ENCODE measurements at regions not wholly inside any gene's neighbourhood (a gene's known extent, or its start where the extent isn't known, plus 50 kb on each side); places are given as distances from the start of the nearest gene placed in this dataset.

- H3K27ac ChIP-seq (ENCODE audit: low read depth in 1 of 3, low read length in 2 of 3): no peak overlapping the region
- H3K36me3 ChIP-seq (ENCODE audit: control insufficient read depth in 3 of 3, insufficient read depth in 2 of 3, low read depth in 1 of 3, low read length in 3 of 3): no peaks in the 10 kb centered on the region
- no peak overlapping the region for H3K4me3 ChIP-seq (ENCODE audit: low read depth in 1 of 3, low read length in 3 of 3)
- FAIRE-seq (no peak), DNase-seq (no peak)
- H3K4me1 ChIP-seq (ENCODE audit: control insufficient read depth in 3 of 3, insufficient read depth in 2 of 3, low read depth in 1 of 3, low read length in 2 of 3): no peaks in the 10 kb centered on the region
- no peaks in the 10 kb centered on the region for H3K9me3 ChIP-seq (ENCODE audit: control insufficient read depth in 2 of 2, insufficient read depth in 1 of 2, low read depth in 1 of 2, low read length in 1 of 2)
- WGBS, 3 donors: 85 to 98% (median 92%) methylated on average over 1 of the region's 1 CpG
- H3K27me3 ChIP-seq (ENCODE audit: control insufficient read depth in 3 of 3, insufficient read depth in 3 of 3, low read length in 3 of 3): peaks cover 0 to 2% (median 0%) of the 10 kb centered on the region in 3 donors
Measured at GRCh38 chr3:24751020-24751419, 256.4 kb upstream of the THRB start.

DNA sequence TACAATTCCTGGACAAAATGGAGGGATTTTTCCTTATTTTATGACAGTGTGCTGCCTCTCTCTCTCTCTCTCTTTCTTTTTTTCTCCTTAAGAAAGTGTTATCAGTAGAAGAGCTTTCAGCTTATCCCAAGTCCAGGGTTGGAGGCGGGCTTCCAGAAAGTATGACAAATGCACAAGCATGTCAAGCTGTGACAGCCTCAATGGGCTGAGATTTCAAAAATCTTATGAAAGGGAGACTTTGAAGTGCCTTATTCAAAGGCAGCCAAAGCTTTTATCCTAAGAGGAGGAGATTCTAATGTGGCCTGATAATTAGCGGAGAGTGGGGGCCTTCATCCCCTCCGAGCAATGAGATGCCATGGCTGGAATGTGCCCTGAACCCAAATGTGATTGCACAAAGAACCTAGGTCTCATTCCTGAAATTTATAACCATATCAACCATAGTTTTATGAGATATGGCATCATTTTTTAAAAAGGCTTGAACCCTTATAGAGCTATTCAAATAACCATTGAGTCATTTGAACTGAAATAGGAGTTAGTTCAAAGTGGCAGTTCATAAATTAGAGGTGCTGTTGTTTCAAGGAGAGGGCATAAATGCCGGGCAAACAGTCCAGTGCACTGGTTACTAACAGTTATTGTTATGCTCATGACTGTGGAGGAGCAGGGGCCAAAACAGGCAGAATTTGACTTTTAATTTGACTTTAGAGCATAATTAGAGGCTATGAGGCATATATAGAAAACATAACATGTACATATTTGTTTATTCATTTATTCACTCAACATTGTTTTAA is 261.6 kb upstream of the THRB start:
- H3K27ac ChIP-seq (ENCODE audit: low read depth in 1 of 3, low read length in 2 of 3): no peak overlapping the region
- H3K4me1 ChIP-seq (ENCODE audit: control insufficient read depth in 3 of 3, insufficient read depth in 2 of 3, low read depth in 1 of 3, low read length in 2 of 3): no peaks in the 10 kb centered on the region
- FAIRE-seq: no peak
- no peak overlapping the region for H3K4me3 ChIP-seq (ENCODE audit: low read depth in 1 of 3, low read length in 3 of 3)
- peaks cover 0 to 5% (median 0%) of the 10 kb centered on the region in 3 donors for H3K27me3 ChIP-seq (ENCODE audit: control insufficient read depth in 3 of 3, insufficient read depth in 3 of 3, low read length in 3 of 3)
- H3K9me3 ChIP-seq (ENCODE audit: control insufficient read depth in 2 of 2, insufficient read depth in 1 of 2, low read depth in 1 of 2, low read length in 1 of 2): no peaks in the 10 kb centered on the region
- 61 to 68% (median 67%) methylated on average over 4 of the region's 4 CpGs for WGBS, 3 donors
- no peak for DNase-seq
- H3K36me3 ChIP-seq (ENCODE audit: control insufficient read depth in 3 of 3, insufficient read depth in 2 of 3, low read depth in 1 of 3, low read length in 3 of 3): no peaks in the 10 kb centered on the region

- Histone ChIP-seq H3K4me3 (ENCODE audit: low read depth in 1 of 3, low read length in 3 of 3) (no peak overlapping the region), H3K27ac (ENCODE audit: low read depth in 1 of 3, low read length in 2 of 3) (no peak overlapping the region), H3K36me3 (ENCODE audit: control insufficient read depth in 3 of 3, insufficient read depth in 2 of 3, low read depth in 1 of 3, low read length in 3 of 3) (no peaks in the 10 kb centered on the region), H3K27me3 (ENCODE audit: control insufficient read depth in 3 of 3, insufficient read depth in 3 of 3, low read length in 3 of 3) (peaks cover 0 to 7% (median 0%) of the 10 kb centered on the region in 3 donors), H3K9me3 (ENCODE audit: control insufficient read depth in 2 of 2, insufficient read depth in 1 of 2, low read depth in 1 of 2, low read length in 1 of 2) (no peaks in the 10 kb centered on the region), H3K4me1 (ENCODE audit: control insufficient read depth in 3 of 3, insufficient read depth in 2 of 3, low read depth in 1 of 3, low read length in 2 of 3) (no peaks in the 10 kb centered on the region)
- WGBS, 3 donors: 74 to 82% (median 74%) methylated on average over 11 of the region's 11 CpGs
- FAIRE-seq (no peak), DNase-seq (no peak)
Measured at GRCh38 chr3:24763393-24763792, 268.7 kb upstream of the THRB start.

DNA sequence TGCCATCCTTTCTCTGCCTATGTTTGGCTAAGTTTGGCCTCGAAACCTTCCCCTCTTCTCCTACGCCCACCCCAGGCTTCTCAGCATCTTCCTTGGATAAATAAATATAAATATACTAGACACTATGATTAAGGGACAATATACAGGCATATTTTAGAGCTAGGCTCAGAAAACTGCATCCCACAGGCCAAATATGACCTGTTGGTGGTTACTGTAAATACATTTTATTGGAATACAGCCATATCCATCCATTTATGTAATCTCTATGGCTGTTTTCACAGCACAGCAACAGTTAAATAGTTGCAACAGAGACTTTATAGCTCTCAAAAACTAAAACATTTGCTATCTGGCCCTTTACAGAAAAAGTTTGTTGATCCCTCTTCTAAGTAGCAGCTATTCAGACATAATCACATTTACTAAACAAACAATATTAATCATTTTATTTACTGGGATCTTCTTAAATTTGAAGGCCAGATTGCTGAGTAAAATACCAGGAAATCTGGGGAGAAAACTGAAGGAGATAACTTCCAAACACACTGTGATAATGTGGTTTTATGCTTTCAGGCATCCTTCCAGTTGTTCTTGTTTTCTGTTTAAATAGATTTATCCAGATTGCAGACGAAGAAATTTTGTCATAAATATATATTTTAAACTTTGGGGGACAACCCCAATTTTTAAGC is 269.7 kb upstream of the THRB start:
- 55 to 65% (median 65%) methylated on average over 3 of the region's 3 CpGs for WGBS, 3 donors
- DNase-seq: no peak
- H3K27me3 ChIP-seq (ENCODE audit: control insufficient read depth in 3 of 3, insufficient read depth in 3 of 3, low read length in 3 of 3): peaks cover 0 to 7% (median 0%) of the 10 kb centered on the region in 3 donors

DNA sequence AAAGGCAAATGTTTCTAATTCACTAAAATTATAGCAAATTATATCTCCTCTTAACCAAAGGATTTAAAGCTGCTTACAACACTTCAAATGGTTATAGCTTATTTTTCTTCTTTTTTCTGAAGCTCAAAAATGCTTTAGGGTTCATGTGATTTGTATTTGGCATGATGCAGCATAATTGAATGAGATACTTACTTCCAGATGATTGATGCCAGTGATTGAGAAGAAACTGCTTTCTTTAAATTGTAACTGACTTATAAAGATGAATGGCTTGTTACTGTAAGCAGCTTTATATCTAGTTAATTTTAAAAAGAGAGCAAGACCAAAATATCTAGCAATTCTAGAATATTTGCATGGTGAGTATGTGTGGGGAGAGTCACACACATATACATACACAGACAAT is 270.7 kb upstream of the THRB start:
- FAIRE-seq (no peak), DNase-seq (no peak)
- no peak overlapping the region for H3K4me3 ChIP-seq (ENCODE audit: low read depth in 1 of 3, low read length in 3 of 3)
- no peaks in the 10 kb centered on the region for H3K36me3 ChIP-seq (ENCODE audit: control insufficient read depth in 3 of 3, insufficient read depth in 2 of 3, low read depth in 1 of 3, low read length in 3 of 3)
- H3K4me1 ChIP-seq (ENCODE audit: control insufficient read depth in 3 of 3, insufficient read depth in 2 of 3, low read depth in 1 of 3, low read length in 2 of 3): no peaks in the 10 kb centered on the region
- no peak overlapping the region for H3K27ac ChIP-seq (ENCODE audit: low read depth in 1 of 3, low read length in 2 of 3)
- H3K27me3 ChIP-seq (ENCODE audit: control insufficient read depth in 3 of 3, insufficient read depth in 3 of 3, low read length in 3 of 3): peaks cover 0 to 7% (median 0%) of the 10 kb centered on the region in 3 donors
- H3K9me3 ChIP-seq (ENCODE audit: control insufficient read depth in 2 of 2, insufficient read depth in 1 of 2, low read depth in 1 of 2, low read length in 1 of 2): no peaks in the 10 kb centered on the region

More for the DNA sequence above, 269.7 kb upstream of the THRB start:
- no peak for FAIRE-seq
- H3K4me3 ChIP-seq (ENCODE audit: low read depth in 1 of 3, low read length in 3 of 3): no peak overlapping the region
- no peak overlapping the region for H3K27ac ChIP-seq (ENCODE audit: low read depth in 1 of 3, low read length in 2 of 3)
- no peaks in the 10 kb centered on the region for H3K9me3 ChIP-seq (ENCODE audit: control insufficient read depth in 2 of 2, insufficient read depth in 1 of 2, low read depth in 1 of 2, low read length in 1 of 2)
- H3K4me1 ChIP-seq (ENCODE audit: control insufficient read depth in 3 of 3, insufficient read depth in 2 of 3, low read depth in 1 of 3, low read length in 2 of 3): no peaks in the 10 kb centered on the region
- H3K36me3 ChIP-seq (ENCODE audit: control insufficient read depth in 3 of 3, insufficient read depth in 2 of 3, low read depth in 1 of 3, low read length in 3 of 3): no peaks in the 10 kb centered on the region

DNA sequence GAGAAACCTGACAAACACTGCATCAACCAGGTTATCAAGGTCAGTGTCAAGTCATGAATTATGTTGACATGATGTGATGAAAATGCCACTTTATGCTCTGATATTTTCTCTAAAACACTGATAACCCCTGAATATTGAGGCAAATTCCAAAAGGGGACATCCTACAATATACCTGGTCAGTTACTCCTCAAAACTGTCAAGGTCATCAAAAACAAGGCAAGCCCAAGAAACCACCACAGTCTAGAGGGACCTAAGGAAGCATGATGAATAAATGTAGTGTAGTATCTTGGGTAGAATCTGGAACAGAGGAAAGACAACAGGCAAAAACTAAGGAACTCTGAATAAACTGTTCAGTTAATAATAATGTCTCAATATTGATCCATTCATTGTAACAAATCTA is 275.3 kb upstream of the THRB start:
- Histone ChIP-seq H3K4me1 (ENCODE audit: control insufficient read depth in 3 of 3, insufficient read depth in 2 of 3, low read depth in 1 of 3, low read length in 2 of 3) (no peaks in the 10 kb centered on the region), H3K27me3 (ENCODE audit: control insufficient read depth in 3 of 3, insufficient read depth in 3 of 3, low read length in 3 of 3) (peaks cover 0 to 6% (median 0%) of the 10 kb centered on the region in 3 donors), H3K9me3 (ENCODE audit: control insufficient read depth in 2 of 2, insufficient read depth in 1 of 2, low read depth in 1 of 2, low read length in 1 of 2) (no peaks in the 10 kb centered on the region), H3K27ac (ENCODE audit: low read depth in 1 of 3, low read length in 2 of 3) (no peak overlapping the region), H3K36me3 (ENCODE audit: control insufficient read depth in 3 of 3, insufficient read depth in 2 of 3, low read depth in 1 of 3, low read length in 3 of 3) (no peaks in the 10 kb centered on the region), H3K4me3 (ENCODE audit: low read depth in 1 of 3, low read length in 3 of 3) (no peak overlapping the region)
- DNase-seq (no peak), FAIRE-seq (no peak)

DNA sequence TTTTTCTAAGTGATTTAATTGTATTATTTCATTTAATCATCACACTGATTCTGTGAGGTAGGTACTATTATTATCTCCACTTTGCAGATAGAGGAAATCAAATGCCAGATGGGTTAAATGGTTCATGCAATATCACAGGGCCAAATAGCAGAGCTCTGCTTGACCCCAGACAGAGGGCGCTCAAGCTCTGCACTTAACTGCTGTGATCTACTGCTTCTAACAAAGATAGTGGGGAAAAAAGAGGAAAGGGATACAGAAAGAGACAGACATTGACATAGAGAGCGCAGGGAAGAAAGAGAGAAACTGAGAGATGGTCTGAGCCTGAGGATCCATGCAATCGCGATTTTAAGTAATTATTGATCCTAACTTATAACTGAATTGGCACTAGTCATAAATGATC is 279.1 kb upstream of the THRB start:
- peak; percentile 40 to 63 for DNase-seq
- Histone ChIP-seq H3K4me3 (ENCODE audit: low read depth in 1 of 3, low read length in 3 of 3) (no peak overlapping the region), H3K27ac (ENCODE audit: low read depth in 1 of 3, low read length in 2 of 3) (no peak overlapping the region), H3K9me3 (ENCODE audit: control insufficient read depth in 2 of 2, insufficient read depth in 1 of 2, low read depth in 1 of 2, low read length in 1 of 2) (no peaks in the 10 kb centered on the region), H3K27me3 (ENCODE audit: control insufficient read depth in 3 of 3, insufficient read depth in 3 of 3, low read length in 3 of 3) (peaks cover 0 to 2% (median 0%) of the 10 kb centered on the region in 3 donors), H3K36me3 (ENCODE audit: control insufficient read depth in 3 of 3, insufficient read depth in 2 of 3, low read depth in 1 of 3, low read length in 3 of 3) (no peaks in the 10 kb centered on the region), H3K4me1 (ENCODE audit: control insufficient read depth in 3 of 3, insufficient read depth in 2 of 3, low read depth in 1 of 3, low read length in 2 of 3) (no peaks in the 10 kb centered on the region)
- WGBS, 3 donors: 13 to 16% (median 14%) methylated on average over 4 of the region's 4 CpGs
- no peak for FAIRE-seq

- 65 to 78% (median 71%) methylated on average over 2 of the region's 2 CpGs for WGBS, 3 donors
- DNase-seq (no peak), FAIRE-seq (no peak)
- no peaks in the 10 kb centered on the region for H3K4me1 ChIP-seq (ENCODE audit: control insufficient read depth in 3 of 3, insufficient read depth in 2 of 3, low read depth in 1 of 3, low read length in 2 of 3)
- H3K27me3 ChIP-seq (ENCODE audit: control insufficient read depth in 3 of 3, insufficient read depth in 3 of 3, low read length in 3 of 3): no peaks in the 10 kb centered on the region
- no peak overlapping the region for H3K27ac ChIP-seq (ENCODE audit: low read depth in 1 of 3, low read length in 2 of 3)
- peaks cover 0 to 5% of the 10 kb centered on the region in 2 donors for H3K9me3 ChIP-seq (ENCODE audit: control insufficient read depth in 2 of 2, insufficient read depth in 1 of 2, low read depth in 1 of 2, low read length in 1 of 2)
- no peaks in the 10 kb centered on the region for H3K36me3 ChIP-seq (ENCODE audit: control insufficient read depth in 3 of 3, insufficient read depth in 2 of 3, low read depth in 1 of 3, low read length in 3 of 3)
- no peak overlapping the region for H3K4me3 ChIP-seq (ENCODE audit: low read depth in 1 of 3, low read length in 3 of 3)
Measured at GRCh38 chr3:24780991-24781390, 286.3 kb upstream of the THRB start.
